Myocyte (in vitro differentiated cells): ENCODE measurements at regions not wholly inside any gene's neighbourhood (a gene's known extent, or its start where the extent isn't known, plus 50 kb on each side); places are given as distances from the start of the nearest gene placed in this dataset.
A peak's percentile ranks its signal among the peaks of the same experiment; 100 is the strongest.
"Not testable (repeated sequence)": the region's sequence is repeated elsewhere in the genome, so short reads cannot be mapped to it uniquely, and the experiment has no call there.

Experiments
- DNase-seq: peaks from one replicate; pipeline ENCODE4 v3.0.0-alpha.2; 2012; ENCODE audit warnings: low read depth

DNA sequence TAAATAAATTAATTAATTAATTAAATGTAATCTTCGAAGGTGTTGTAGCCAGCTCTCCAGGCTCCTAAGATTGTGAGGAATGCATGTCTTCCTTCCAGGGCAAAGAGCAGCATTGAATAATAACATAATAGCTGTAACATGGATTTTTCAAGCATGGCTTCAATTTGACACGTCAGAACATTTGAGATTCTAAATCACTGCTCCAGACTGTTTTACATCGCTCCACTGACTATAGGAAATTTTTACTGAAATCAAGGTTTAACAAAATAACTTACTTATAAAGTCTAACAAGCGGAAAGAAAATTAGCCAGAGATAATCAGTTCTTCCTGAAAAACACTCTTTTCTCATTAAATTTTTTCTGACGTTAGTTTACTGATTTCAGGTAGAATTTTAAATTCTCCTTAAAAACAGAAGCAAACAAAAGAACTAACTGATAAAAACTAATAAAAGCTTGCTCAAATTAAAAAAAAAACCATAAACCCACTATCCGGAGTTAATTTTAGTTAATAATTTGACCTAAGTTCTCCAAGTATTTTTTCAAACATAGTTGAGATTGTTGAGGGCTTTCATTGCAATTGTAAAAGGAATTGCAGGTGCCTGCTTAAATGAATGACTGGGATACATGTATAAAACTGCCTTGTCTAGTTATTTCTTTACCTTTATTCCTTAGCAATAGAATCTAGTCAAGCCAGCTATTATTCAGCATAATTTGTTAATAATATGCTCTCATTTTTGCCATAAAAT lies 51.2 kb upstream of the SGCE start:
- no peak for DNase-seq

- DNase-seq: peak; percentile 24
Observed at GRCh38 chr7:94710256-94710655, 54.3 kb upstream of the SGCE start.

GRCh38 chr7:94722360-94722759 lies 66.4 kb upstream of the SGCE start:
- not testable (repeated sequence) for DNase-seq

DNA sequence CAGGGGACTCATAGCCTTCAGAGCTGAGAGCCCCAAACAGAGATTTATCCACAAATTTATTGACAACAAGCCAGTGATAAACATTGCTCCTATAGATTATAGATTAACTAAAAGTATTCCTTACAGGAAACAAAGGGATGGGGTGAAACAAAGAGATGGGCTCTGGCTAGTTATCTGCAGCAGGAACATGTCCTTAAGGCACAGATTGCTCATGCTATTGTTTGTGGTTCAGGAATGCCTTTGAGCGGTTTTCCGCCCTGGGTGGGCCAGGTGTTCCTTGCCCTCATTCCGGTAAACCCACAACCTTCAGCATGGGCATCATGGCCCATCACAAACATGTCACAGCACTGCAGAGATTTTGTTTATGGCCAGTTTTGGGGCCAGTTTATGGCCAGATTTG lies 73.0 kb upstream of the SGCE start:
- DNase-seq: not testable (repeated sequence)

GRCh38 chr7:94738071-94738470 lies 82.1 kb upstream of the SGCE start:
- DNase-seq: no peak

GRCh38 chr7:94739180-94739579 lies 83.2 kb upstream of the SGCE start:
- DNase-seq: no peak

- no peak for DNase-seq
Observed at GRCh38 chr7:94740509-94740908, 84.6 kb upstream of the SGCE start.

- no peak for DNase-seq
Observed at GRCh38 chr7:94741179-94741578, 85.2 kb upstream of the SGCE start.

GRCh38 chr7:94748376-94748775 lies 92.4 kb upstream of the SGCE start:
- no peak for DNase-seq

GRCh38 chr7:94760446-94761100 lies 104.6 kb upstream of the SGCE start:
- no peak for DNase-seq

- no peak for DNase-seq
Observed at GRCh38 chr7:94761451-94761850, 105.5 kb upstream of the SGCE start.

GRCh38 chr7:94763268-94763667 lies 107.3 kb upstream of the SGCE start:
- no peak for DNase-seq

- DNase-seq: no peak
Observed at GRCh38 chr7:94769724-94770123, 113.8 kb upstream of the SGCE start.

GRCh38 chr7:94778711-94779459 lies 123.0 kb upstream of the SGCE start:
- peak; percentile 6 for DNase-seq

DNA sequence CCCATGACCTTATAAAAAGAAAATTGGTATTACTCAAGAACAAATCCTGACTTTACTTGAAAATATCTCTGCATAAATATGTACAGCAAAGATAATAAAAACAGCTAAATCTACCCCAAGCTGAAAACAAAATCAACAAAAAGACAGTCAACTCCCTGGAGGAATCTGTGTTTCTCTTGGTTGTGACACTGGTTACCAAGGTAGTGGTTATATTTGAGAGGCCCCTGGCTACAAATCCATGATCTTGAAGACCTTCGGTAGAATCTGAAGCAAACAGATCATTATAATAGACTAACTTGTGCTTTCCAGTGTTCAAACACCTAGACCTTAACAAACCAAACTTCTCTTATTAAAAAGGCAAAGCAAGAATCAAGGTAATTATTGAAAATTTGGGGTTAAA lies 123.9 kb upstream of the SGCE start:
- DNase-seq: peak; percentile 4

- no peak for DNase-seq
Observed at GRCh38 chr7:94781236-94781635, 125.3 kb upstream of the SGCE start.

DNA sequence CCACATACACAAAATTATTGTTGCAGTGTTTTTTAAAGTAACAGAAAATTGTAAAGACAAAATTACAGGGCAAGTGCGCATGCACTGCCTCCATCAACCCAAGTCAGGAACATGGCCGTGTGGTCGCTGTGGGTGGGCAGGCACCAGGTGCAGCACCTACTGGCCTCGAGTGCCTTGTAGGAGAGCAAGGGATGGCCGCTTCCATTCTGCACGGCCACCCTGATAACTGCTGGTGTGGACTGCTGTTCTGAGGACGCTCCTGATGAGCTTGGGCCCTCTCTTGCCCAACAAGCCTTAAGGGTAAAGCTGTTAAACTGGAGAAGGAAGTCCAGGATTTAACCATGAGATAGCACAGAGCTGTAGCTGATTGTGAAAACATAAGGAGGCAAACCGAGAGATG lies 124.6 kb upstream of the PPP1R9A start:
- DNase-seq: no peak

DNA sequence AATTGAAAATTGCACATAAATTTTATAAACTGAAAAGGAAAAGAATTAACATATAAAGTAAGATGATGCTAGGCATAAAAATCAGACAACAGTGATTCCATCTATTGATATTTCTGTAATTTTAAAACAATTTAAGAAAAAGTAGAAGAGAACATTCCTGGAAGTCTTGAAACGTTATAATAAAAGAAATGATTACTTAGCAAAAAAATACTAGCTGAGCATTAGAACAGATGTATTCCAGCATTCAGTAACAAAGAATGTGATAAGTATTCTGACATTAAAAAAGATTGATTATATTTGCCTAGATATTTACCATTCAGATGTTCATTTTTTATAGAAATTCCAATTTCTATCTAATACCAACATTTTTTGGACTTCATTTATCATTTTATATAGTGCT lies 120.1 kb upstream of the PPP1R9A start:
- no peak for DNase-seq

DNA sequence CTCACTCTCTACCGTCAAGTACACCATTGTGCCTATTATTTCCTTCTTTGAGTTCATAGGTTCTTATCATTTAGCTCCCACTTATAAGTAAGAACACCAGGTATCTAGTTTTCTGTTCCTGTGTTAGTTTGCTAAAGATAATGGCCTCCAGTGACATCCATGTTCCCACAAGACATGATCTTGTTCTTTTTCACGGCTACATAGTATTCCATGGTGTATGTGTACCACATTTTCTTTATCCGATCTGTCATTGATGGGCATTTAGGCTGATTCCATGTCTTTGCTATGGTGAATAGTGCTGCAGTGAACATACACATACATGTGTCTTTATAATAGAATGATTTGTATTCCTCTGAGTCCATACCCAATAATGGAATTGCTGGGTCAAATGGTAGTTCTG lies 119.0 kb upstream of the PPP1R9A start:
- not testable (repeated sequence) for DNase-seq

GRCh38 chr7:94792241-94792640 lies 115.2 kb upstream of the PPP1R9A start:
- no peak for DNase-seq

DNA sequence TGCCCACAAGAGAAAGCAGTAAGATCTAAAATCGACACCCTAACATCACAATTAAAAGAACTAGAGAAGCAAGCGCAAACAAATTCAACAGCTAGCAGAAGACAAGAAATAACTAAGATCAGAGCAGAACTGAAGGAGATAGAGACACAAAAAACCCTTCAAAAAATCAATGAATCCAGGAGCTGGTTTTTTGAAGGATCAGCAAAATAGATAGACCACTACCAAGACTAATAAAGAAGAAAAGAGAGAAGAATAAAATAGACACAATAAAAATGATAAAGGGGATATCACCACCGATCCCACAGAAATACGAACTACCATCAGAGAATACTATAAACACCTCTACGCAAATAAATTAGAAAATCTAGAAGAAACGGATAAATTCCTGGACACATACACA lies 110.0 kb upstream of the PPP1R9A start:
- DNase-seq: not testable (repeated sequence)

DNA sequence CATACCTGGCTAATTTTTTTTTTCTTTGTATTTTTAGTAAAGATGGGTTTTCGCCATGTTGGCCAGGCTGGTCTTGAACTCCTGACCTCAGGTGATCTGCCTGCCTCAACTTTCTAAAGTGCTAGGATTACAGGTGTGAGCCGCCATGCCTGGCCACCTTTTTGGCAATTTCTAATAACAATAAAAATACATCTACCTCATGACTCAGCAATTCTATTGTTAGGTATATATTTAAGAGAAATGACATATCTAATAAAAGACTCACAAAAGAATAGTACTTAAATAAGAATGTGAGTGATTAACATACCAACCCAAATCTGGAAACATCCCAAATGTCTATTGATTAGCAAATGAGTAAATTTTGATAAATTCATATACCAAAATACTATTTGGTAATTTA lies 103.6 kb upstream of the PPP1R9A start:
- no peak for DNase-seq
